ENCODE measurements at regions not wholly inside any gene's neighbourhood (a gene's known extent, or its start where the extent isn't known, plus 50 kb on each side); places are given as distances from the start of the nearest gene placed in this dataset.
A peak's percentile ranks its signal among the peaks of the same experiment; 100 is the strongest.

- H3K27me3 ChIP-seq (ENCODE audit: control insufficient read depth, insufficient read depth, low read length), result no peaks in the 10 kb centered on the region
- no peaks in the 10 kb centered on the region for H4K20me1 ChIP-seq (ENCODE audit: control insufficient read depth, extremely low read depth, insufficient read depth, low read length)
- DNase-seq (ENCODE audit: low read depth in 2 of 2), result no peak
- H3K9me3 ChIP-seq (ENCODE audit: control insufficient read depth, insufficient read depth, low read depth, low read length), result no peaks in the 10 kb centered on the region
- H3K36me3 ChIP-seq (ENCODE audit: control insufficient read depth, insufficient read depth, low read length), result no peaks in the 10 kb centered on the region
- H3K4me1 ChIP-seq (ENCODE audit: control insufficient read depth, extremely low read depth, insufficient read depth, low read length), result peaks cover 2% of the 10 kb centered on the region
- H2AFZ ChIP-seq (ENCODE audit: low read length), result no peak overlapping the region
- H3K4me3 ChIP-seq (replicated peaks in 1 of 4; ENCODE audit: control extremely low read depth in 1 of 4, insufficient read depth in 1 of 4, low read depth in 3 of 4, low read length in 4 of 4), result no peak overlapping the region
- H3K27ac ChIP-seq (ENCODE audit: insufficient read depth, low read length), result no peak overlapping the region
- no peak overlapping the region for H3K9ac ChIP-seq (ENCODE audit: insufficient read depth, low read length)
- TF ChIP-seq EZH2 (IDR thresholded peaks at IDR 0.05; ENCODE audit: low read length, missing control alignments) (no peak), CTCF (conservative IDR thresholded peaks at IDR 0.05 in 1 of 2, IDR thresholded peaks at IDR 0.05 in 1 of 2; ENCODE audit: low read depth in 1 of 2, low read length in 2 of 2) (no peak)
- H3K4me2 ChIP-seq (ENCODE audit: extremely low read depth, insufficient read depth, low read length), result no peak overlapping the region
- no peaks in the 10 kb centered on the region for H3K79me2 ChIP-seq (ENCODE audit: control insufficient read depth, insufficient read depth, low read length)
These were observed 116.5 kb upstream of the SVIL start for GRCh38 chr10:29751240-29751639.

- DNase-seq (ENCODE audit: low read depth in 2 of 2), result peak in 1 of 2 donors; percentile 57
- no peaks in the 10 kb centered on the region for H3K79me2 ChIP-seq (ENCODE audit: control insufficient read depth, insufficient read depth, low read length)
- H3K4me2 ChIP-seq (ENCODE audit: extremely low read depth, insufficient read depth, low read length), result no peak overlapping the region
- H4K20me1 ChIP-seq (ENCODE audit: control insufficient read depth, extremely low read depth, insufficient read depth, low read length), result no peaks in the 10 kb centered on the region
- no peak overlapping the region for H3K27ac ChIP-seq (ENCODE audit: insufficient read depth, low read length)
- no peaks in the 10 kb centered on the region for H3K9me3 ChIP-seq (ENCODE audit: control insufficient read depth, insufficient read depth, low read depth, low read length)
- H3K9ac ChIP-seq (ENCODE audit: insufficient read depth, low read length), result no peak overlapping the region
- H2AFZ ChIP-seq (ENCODE audit: low read length), result no peak overlapping the region
- no peak overlapping the region for H3K4me3 ChIP-seq (replicated peaks in 1 of 4; ENCODE audit: control extremely low read depth in 1 of 4, insufficient read depth in 1 of 4, low read depth in 3 of 4, low read length in 4 of 4)
- H3K36me3 ChIP-seq (ENCODE audit: control insufficient read depth, insufficient read depth, low read length), result no peaks in the 10 kb centered on the region
- no peaks in the 10 kb centered on the region for H3K27me3 ChIP-seq (ENCODE audit: control insufficient read depth, insufficient read depth, low read length)
- TF ChIP-seq CTCF (conservative IDR thresholded peaks at IDR 0.05 in 1 of 2, IDR thresholded peaks at IDR 0.05 in 1 of 2; ENCODE audit: low read depth in 1 of 2, low read length in 2 of 2), result no peak
- no peak for TF ChIP-seq EZH2 (IDR thresholded peaks at IDR 0.05; ENCODE audit: low read length, missing control alignments)
- H3K4me1 ChIP-seq (ENCODE audit: control insufficient read depth, extremely low read depth, insufficient read depth, low read length), result peaks cover 2% of the 10 kb centered on the region
These were observed 114.4 kb upstream of the SVIL start for GRCh38 chr10:29749150-29749549.

- H3K27ac ChIP-seq (ENCODE audit: insufficient read depth, low read length), result no peak overlapping the region
- H3K9me3 ChIP-seq (ENCODE audit: control insufficient read depth, insufficient read depth, low read depth, low read length), result no peaks in the 10 kb centered on the region
- no peaks in the 10 kb centered on the region for H3K27me3 ChIP-seq (ENCODE audit: control insufficient read depth, insufficient read depth, low read length)
- no peak overlapping the region for H2AFZ ChIP-seq (ENCODE audit: low read length)
- TF ChIP-seq CTCF (conservative IDR thresholded peaks at IDR 0.05 in 1 of 2, IDR thresholded peaks at IDR 0.05 in 1 of 2; ENCODE audit: low read depth in 1 of 2, low read length in 2 of 2), result no peak
- no peak for TF ChIP-seq EZH2 (IDR thresholded peaks at IDR 0.05; ENCODE audit: low read length, missing control alignments)
- H3K79me2 ChIP-seq (ENCODE audit: control insufficient read depth, insufficient read depth, low read length), result no peaks in the 10 kb centered on the region
- H3K4me2 ChIP-seq (ENCODE audit: extremely low read depth, insufficient read depth, low read length), result no peak overlapping the region
- H4K20me1 ChIP-seq (ENCODE audit: control insufficient read depth, extremely low read depth, insufficient read depth, low read length), result no peaks in the 10 kb centered on the region
- peak in 1 of 2 donors; percentile 61 for DNase-seq (ENCODE audit: low read depth in 2 of 2)
- peaks cover 2% of the 10 kb centered on the region for H3K4me1 ChIP-seq (ENCODE audit: control insufficient read depth, extremely low read depth, insufficient read depth, low read length)
- no peak overlapping the region for H3K9ac ChIP-seq (ENCODE audit: insufficient read depth, low read length)
- no peak overlapping the region for H3K4me3 ChIP-seq (replicated peaks in 1 of 4; ENCODE audit: control extremely low read depth in 1 of 4, insufficient read depth in 1 of 4, low read depth in 3 of 4, low read length in 4 of 4)
- no peaks in the 10 kb centered on the region for H3K36me3 ChIP-seq (ENCODE audit: control insufficient read depth, insufficient read depth, low read length)
These were observed 113.4 kb upstream of the SVIL start for GRCh38 chr10:29748109-29748650.

All from fibroblast of lung (primary cell).